EL (cell line): ENCODE measurements at regions not wholly inside any gene's neighbourhood (a gene's known extent, or its start where the extent isn't known, plus 50 kb on each side); places are given as distances from the start of the nearest gene placed in this dataset.

Experiments
- DNase-seq: peaks from one replicate; pipeline ENCODE4 v3.0.0-alpha.2; 2016

DNA sequence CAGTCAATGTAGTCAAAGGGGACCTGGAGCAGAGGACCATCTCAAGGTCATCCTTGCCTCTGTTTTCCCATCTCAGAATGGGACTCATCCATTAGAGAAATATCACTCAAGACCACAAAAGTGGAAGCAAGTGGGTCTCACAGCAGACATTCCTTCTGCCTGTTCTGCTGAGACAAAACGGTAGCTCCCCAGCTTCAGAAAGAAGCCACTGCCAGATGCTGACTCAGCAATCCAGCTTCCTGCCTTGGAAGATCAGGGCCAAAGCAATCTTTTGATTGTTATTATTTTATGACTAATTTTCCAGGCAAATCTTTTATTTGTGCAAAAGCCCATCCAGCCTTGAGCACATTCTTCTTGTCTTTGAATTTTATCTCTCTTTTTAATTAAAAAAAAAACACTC lies 86.8 kb downstream of the CCT6B start:
- DNase-seq, result no peak

GRCh38 chr17:34872640-34873039 lies 88.6 kb downstream of the CCT6B start:
- no peak for DNase-seq

DNA sequence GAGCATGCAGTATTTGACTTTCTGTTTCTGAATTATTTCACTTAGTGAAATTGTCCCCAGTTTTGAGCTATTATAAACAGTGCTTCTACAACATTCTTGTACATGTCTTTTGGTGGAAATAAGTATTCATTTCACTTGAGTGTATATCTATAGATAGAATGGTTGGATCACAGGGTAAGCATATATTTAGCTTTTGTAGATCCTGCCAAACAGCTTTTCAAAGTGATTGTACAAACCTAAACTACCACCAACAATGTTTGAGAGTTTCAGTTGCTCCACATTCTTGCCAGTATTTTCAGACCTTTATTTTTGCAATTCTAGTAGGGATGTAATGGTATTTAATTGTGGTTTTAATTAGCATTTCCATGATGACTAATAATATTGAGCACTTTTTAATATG lies 91.6 kb downstream of the CCT6B start:
- DNase-seq, result no peak

DNA sequence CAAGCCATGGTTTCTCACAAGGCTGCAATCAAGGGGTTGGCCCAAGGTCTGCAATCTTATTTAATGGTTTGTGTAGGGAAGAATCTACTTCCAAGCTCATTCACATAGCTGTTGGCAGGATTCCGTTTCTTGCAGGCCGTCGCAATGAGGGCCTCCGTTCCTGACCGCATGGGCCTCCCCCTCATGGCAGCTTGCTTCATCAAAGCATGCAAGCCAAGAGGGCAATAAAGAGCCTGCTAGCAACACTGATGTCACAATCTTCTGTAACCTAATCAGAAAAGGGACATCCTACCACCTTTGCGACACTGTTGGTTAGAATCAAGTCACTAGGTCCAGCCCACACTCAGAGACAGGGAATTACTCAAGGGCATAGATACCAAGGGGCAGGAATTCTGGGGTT lies 95.5 kb downstream of the CCT6B start:
- DNase-seq, result no peak

DNA sequence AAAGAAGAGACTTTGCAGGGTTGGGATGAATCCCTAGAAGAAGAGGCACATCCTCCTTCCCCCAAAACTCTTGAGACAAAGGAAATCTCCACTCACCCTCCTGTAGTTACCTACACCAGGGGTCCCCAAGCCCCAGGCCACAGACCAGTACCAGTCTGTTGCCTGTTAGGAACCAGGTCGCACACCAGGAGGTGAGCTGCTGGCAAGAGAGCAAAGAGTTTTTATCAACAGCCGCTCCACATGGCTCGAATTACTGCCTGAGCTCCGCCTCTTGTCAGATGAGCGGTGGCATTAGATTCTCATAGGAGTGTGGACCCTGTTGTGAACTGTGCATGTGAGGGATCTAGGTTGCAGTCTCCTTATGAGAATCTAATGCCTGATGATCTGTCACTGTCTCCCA lies 98.9 kb downstream of the CCT6B start:
- no peak for DNase-seq

- DNase-seq, result no peak
Observed at GRCh38 chr17:34861864-34862263, 99.4 kb downstream of the CCT6B start.

- DNase-seq, result no peak
Observed at GRCh38 chr17:34859652-34860051, 101.6 kb downstream of the CCT6B start.

- no peak for DNase-seq
Observed at GRCh38 chr17:34858591-34859565, 102.4 kb downstream of the CCT6B start.

DNA sequence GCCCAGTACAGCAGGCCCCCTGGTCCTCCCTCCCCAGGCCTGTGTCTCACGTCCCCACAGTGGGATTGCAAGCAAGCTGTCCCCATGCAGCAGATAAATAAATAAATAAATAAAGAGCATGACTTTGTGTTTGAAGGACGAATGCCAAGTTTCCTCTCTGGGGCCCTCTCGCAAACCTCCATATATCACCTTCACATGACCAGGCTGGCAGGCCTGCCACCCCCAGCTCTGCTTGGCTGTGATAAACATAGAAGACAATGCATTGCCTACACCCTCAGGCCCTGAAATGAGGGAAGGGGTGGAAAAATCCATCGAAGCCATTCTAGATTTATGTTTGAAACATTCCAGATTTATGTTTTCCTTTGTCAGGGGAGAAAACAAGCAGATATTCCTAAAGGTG lies 107.3 kb downstream of the CCT6B start:
- DNase-seq, result no peak

DNA sequence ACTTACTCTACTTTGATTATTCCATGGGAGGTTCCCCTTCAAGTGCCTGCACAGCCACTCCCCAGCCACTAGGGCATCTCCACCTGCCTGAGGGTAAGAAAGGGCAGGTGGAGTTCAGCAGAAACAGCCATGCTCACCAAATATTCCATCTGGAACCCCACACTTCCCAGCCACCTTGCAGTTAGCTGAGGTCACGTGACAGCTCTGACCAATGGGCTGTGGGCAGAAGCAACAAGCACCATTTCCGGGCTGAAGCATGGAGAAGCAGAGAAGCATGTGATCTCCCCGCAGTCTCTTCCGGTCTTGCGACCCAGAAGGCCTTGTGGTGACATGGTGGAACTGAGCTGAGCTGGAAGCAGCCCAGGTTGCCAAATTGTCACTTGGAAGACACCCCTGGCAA lies 108.6 kb downstream of the CCT6B start:
- DNase-seq, result no peak

DNA sequence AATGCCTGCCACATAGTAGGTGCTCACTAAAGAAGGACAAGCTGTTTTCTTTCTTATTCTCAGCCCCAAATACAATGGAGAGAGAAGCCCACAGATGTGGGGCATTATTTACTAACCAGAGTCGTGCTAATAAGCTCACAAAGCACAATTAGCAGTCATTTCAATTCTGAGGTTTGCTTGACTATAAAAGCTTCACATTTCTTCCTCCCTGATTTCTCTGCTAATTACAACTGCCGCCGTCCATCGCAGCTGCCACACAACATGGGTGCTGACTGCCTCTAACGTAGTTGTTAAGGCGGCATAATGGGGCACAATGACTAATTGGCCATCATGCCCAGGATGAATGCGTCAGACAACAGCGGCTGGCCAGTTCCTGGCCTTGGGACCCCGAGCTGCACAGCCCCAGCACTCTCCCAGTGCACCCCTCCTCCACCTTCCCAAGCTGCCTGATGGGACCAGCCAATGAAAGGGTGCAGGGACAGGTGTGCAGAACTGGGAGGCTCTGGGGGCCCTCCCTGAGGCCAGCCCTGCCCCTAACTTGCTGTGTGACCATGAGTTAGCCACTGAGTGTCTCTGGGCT lies 109.2 kb downstream of the CCT6B start:
- DNase-seq, result no peak

DNA sequence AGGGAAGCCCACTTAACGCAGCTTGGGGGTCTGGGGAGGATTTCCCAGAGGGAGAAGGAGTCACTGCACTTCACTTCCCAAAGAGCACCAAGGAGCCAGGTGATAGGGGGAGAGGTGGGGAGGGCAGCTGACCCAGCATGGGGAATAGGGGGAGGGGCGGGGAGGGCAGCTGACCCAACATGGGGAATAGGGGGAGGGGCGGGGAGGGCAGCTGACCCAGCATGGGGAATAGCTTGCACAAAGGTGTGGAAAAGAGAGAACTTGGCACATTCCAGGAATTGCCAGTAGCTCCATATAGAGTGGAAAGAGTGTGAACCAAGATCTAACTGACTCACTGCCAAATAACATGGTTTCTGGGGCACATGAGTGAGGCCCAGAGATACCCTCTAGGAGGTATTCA lies 110.3 kb downstream of the CCT6B start:
- DNase-seq, result no peak

- DNase-seq, result no peak
Observed at GRCh38 chr17:34850023-34850422, 111.2 kb downstream of the CCT6B start.

DNA sequence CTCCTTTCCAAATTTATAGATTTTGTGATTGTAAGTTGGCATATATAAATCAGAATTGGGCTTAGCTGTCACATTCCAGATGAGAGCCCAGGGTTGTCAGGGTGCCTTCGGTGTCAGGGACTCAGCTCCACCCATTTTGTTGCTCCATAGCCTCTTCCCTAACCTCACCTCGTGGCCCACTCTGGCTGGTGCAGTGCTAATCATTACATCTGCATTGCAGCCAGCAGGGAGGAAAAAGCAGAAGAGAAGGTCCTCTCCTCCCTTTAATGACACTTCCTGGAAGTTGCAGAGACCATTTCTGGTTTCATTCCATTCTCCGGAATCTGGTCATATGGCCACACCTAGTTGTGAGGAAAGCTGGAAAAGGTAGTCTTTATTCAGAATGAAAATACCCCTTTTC lies 113.3 kb downstream of the CCT6B start:
- no peak for DNase-seq

DNA sequence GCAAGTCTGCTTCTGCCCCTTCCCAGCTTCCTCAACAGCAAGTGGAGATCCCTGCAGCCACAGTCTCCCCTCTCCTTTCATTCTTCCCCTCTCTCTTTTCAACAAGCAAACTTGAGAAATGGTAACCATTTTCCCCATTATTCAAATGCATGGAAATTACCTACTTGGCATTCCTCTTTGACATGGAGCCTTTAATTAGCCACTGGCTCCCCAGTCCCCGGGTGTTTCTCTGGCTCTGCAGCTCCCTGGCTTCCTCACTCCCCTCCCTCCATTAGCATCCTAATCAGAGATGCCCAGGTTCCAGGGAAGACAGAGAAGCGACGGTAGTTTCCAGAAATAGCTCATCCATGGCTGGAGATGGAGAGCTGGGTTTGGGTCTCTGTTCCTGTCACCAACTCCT lies 116.0 kb downstream of the CCT6B start:
- DNase-seq, result no peak

- no peak for DNase-seq
Observed at GRCh38 chr17:34843682-34844081, 117.6 kb downstream of the CCT6B start.

DNA sequence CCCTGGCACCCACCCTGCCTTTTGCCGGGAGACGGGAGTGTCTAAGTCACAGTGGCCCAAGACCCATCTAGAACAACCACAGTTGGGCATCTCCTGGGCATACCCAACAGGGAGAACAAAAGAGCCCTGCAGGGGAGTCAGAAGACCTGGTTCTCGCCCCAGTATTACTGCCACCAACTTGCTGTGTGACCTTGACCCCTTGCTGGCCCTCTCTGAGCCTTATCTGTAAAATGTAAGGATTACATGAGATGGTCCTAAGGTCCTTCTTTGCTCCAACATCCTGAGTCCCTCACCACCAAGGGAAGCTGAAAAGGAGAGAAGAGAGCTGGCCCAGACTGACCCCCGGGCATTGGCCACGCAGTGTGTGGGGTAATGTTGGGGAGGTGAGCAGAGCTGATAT lies 119.0 kb downstream of the CCT6B start:
- no peak for DNase-seq

- DNase-seq, result no peak
Observed at GRCh38 chr17:34841467-34841866, 119.8 kb downstream of the CCT6B start.

- no peak for DNase-seq
Observed at GRCh38 chr17:34840750-34841149, 120.5 kb downstream of the CCT6B start.

DNA sequence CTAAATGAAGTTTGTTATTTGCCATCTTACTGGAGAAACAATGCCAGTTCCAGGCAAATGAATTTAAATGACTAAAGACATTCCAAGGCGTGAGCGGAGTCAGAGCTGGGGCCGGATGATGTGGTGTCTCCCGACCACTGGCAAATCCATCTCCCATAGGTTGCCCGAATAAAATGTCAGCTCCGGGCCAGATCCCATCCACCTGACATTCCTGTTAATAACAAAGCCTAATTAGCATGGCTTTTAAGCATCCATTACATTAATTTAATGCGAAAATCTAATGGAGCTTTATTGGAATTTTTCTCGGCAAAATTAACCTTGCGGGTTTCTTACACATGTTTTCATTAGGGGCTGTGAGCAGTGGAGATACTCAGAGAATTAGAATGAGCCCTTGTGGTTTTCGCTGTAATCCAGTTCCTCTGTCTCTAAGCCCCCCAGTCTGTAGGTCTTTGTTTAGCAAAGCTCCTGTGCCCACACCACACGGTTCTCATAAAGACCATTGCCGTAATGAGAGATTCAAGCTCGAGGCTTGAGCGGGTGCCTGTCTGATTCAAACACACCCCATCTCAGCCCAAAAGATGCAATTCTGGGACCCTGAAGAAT lies 123.3 kb downstream of the CCT6B start:
- no peak for DNase-seq

DNA sequence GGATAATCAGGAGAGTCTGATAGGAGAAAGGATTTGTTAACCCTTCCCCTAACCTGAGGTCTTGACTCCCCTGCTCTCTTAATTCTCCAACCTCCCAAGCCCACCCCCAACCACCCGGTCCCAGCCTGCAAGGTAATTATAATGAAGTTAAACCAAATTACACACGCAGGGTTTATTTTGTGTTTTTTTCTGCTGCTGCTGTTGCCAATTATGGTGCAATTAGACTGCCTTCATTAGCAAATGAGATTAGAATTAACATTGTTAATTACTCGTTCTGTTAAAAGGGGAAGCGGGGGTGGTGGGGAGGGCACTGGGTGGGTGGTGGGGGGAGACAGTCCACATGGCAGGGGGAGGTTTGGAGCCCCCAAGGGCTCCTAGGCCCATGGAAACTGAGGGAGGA lies 128.9 kb downstream of the CCT6B start:
- DNase-seq, result no peak

DNA sequence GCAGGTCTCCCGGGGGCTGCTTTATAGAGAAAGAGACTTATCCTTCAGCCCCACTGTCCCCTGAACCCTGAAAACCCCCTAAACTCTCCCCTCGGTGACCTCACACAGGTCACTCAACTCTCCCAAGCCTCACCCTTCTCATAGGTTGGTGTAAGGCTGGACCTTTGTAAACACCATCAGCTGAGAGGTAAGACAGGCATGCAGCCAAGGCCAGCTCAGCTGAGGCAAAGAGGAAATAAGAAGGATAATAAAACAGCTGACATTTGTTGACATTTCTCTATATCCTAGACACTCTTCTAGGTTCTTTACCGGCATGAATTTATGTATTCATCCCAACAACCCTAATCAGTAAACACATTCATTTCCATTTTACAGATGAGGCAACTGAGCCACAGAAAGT lies 134.3 kb downstream of the CCT6B start:
- DNase-seq, result no peak

GRCh38 chr17:34826332-34826731 lies 134.9 kb downstream of the CCT6B start:
- DNase-seq, result peak; percentile 85

- no peak for DNase-seq
Observed at GRCh38 chr17:34825884-34826283, 135.4 kb downstream of the CCT6B start.
